GM19043 (cell line): ENCODE measurements at regions not wholly inside any gene's neighbourhood (a gene's known extent, or its start where the extent isn't known, plus 50 kb on each side); places are given as distances from the start of the nearest gene placed in this dataset.

Source experiments
- ATAC-seq: cut with Tn5 transposase; IDR thresholded peaks from one replicate; pipeline ENCODE4 v1.9.1; 2021; ENCODE audit warnings: low read depth; ENCODE audit not compliant: unreplicated experiment

GRCh38 chr3:104977719-104978118, 389.0 kb upstream of the ALCAM start:
- ATAC-seq = no peak

- ATAC-seq = no peak
Measured at GRCh38 chr3:104982130-104982529, 384.6 kb upstream of the ALCAM start.

GRCh38 chr3:104987859-104988258, 378.9 kb upstream of the ALCAM start:
- ATAC-seq = no peak

- no peak for ATAC-seq
Measured at GRCh38 chr3:104988496-104988895, 378.2 kb upstream of the ALCAM start.

GRCh38 chr3:104989878-104990277, 376.8 kb upstream of the ALCAM start:
- ATAC-seq = no peak

GRCh38 chr3:104990758-104991157, 376.0 kb upstream of the ALCAM start:
- ATAC-seq = no peak

- no peak for ATAC-seq
Measured at GRCh38 chr3:104992676-104993075, 374.0 kb upstream of the ALCAM start.

GRCh38 chr3:105006164-105006563, 360.5 kb upstream of the ALCAM start:
- no peak for ATAC-seq

GRCh38 chr3:105013657-105014056, 353.1 kb upstream of the ALCAM start:
- no peak for ATAC-seq

GRCh38 chr3:105014631-105015030, 352.1 kb upstream of the ALCAM start:
- no peak for ATAC-seq

GRCh38 chr3:105022813-105023212, 343.9 kb upstream of the ALCAM start:
- ATAC-seq = no peak

- ATAC-seq = no peak
Measured at GRCh38 chr3:105030211-105030610, 336.5 kb upstream of the ALCAM start.

GRCh38 chr3:105032541-105032940, 334.2 kb upstream of the ALCAM start:
- no peak for ATAC-seq

GRCh38 chr3:105033081-105033480, 333.6 kb upstream of the ALCAM start:
- no peak for ATAC-seq

- ATAC-seq = no peak
Measured at GRCh38 chr3:105039004-105039403, 327.7 kb upstream of the ALCAM start.

GRCh38 chr3:105040026-105040622, 326.6 kb upstream of the ALCAM start:
- no peak for ATAC-seq

- ATAC-seq = no peak
Measured at GRCh38 chr3:105042586-105042985, 324.1 kb upstream of the ALCAM start.

- no peak for ATAC-seq
Measured at GRCh38 chr3:105051111-105051510, 315.6 kb upstream of the ALCAM start.

GRCh38 chr3:105051972-105052371, 314.7 kb upstream of the ALCAM start:
- no peak for ATAC-seq

- no peak for ATAC-seq
Measured at GRCh38 chr3:105062853-105063252, 303.9 kb upstream of the ALCAM start.

GRCh38 chr3:105065895-105066839, 300.5 kb upstream of the ALCAM start:
- no peak for ATAC-seq

GRCh38 chr3:105067361-105067760, 299.3 kb upstream of the ALCAM start:
- ATAC-seq = no peak
